Stimulated activated memory B cell treated with anti-CD40 and anti-IgM and Interleukin-4, amounts not matched to agents 10 μg/mL and 1 μg/mL and 100 μg/mL, for 72 hours (primary cell): ENCODE measurements at regions not wholly inside any gene's neighbourhood (a gene's known extent, or its start where the extent isn't known, plus 50 kb on each side); places are given as distances from the start of the nearest gene placed in this dataset.
"Not testable (repeated sequence)": the region's sequence is repeated elsewhere in the genome, so short reads cannot be mapped to it uniquely, and the experiment has no call there.

Source experiments
- ATAC-seq: fragments of 150-1000 bp; cut with Tn5 transposase; 2 replicates; pipeline ENCODE4 v1.10.0; 2021
- H3K27ac Mint-ChIP-seq: one replicate; pipeline ENCODE4 v1.8.0; 2022; ENCODE audit warnings: mild to moderate bottlenecking, mixed read lengths
- H3K27me3 Mint-ChIP-seq: one replicate; pipeline ENCODE4 v1.8.0; 2022; ENCODE audit warnings: mixed read lengths
- H3K36me3 Mint-ChIP-seq: one replicate; pipeline ENCODE4 v1.8.0; 2022; ENCODE audit warnings: mixed read lengths
- H3K4me1 Mint-ChIP-seq: one replicate; pipeline ENCODE4 v1.8.0; 2022; ENCODE audit warnings: mixed read lengths
- H3K4me3 Mint-ChIP-seq: one replicate; pipeline ENCODE4 v1.8.0; 2022; ENCODE audit warnings: mild to moderate bottlenecking, moderate library complexity, mixed read lengths
- H3K9me3 Mint-ChIP-seq: one replicate; pipeline ENCODE4 v1.8.0; 2022; ENCODE audit warnings: mixed read lengths

- no peak for ATAC-seq
- no peak overlapping the region for H3K27ac Mint-ChIP-seq
- H3K27me3 Mint-ChIP-seq, result no peaks in the 10 kb centered on the region
- no peak overlapping the region for H3K4me3 Mint-ChIP-seq
- H3K4me1 Mint-ChIP-seq, result no peaks in the 10 kb centered on the region
- no peaks in the 10 kb centered on the region for H3K36me3 Mint-ChIP-seq
- no peaks in the 10 kb centered on the region for H3K9me3 Mint-ChIP-seq
These were observed 199.2 kb downstream of the MBL2 start for GRCh38 chr10:52573347-52573746.

- H3K27ac Mint-ChIP-seq, result no peak overlapping the region
- H3K36me3 Mint-ChIP-seq, result no peaks in the 10 kb centered on the region
- no peaks in the 10 kb centered on the region for H3K27me3 Mint-ChIP-seq
- H3K4me1 Mint-ChIP-seq, result no peaks in the 10 kb centered on the region
- H3K4me3 Mint-ChIP-seq, result no peak overlapping the region
- ATAC-seq, result no peak
- H3K9me3 Mint-ChIP-seq, result no peaks in the 10 kb centered on the region
These were observed 197.9 kb downstream of the MBL2 start for GRCh38 chr10:52574697-52575096.

- H3K9me3 Mint-ChIP-seq, result peaks cover 5% of the 10 kb centered on the region
- no peaks in the 10 kb centered on the region for H3K27me3 Mint-ChIP-seq
- no peaks in the 10 kb centered on the region for H3K36me3 Mint-ChIP-seq
- no peak for ATAC-seq
- H3K4me3 Mint-ChIP-seq, result no peak overlapping the region
- H3K27ac Mint-ChIP-seq, result no peak overlapping the region
- H3K4me1 Mint-ChIP-seq, result no peaks in the 10 kb centered on the region
These were observed 195.5 kb downstream of the MBL2 start for GRCh38 chr10:52577047-52577446.

DNA sequence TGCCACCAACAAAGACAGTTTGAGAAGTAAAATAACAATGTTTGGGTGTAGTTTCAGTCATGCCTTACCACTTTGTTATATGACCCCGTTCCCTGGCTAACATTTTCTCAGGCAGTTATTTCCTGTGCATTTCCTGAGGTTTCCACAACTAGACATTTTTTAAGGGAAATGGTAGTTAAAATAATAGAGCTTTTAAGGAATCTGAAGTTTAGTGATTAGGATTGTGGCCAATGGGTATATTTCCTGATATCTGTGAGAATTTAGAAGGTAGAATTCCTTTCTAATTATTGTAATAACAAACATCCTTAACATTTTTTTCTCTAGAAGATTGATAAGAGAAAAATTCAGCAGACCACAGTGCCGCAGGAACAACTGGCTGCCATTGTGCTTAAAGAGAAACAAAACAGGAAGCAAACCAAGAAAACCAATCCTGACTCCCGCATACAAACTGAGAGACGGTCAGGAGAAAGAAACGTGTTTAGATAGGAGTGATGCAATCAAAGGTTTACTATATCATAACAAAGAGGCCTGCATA lies 193.6 kb downstream of the MBL2 start:
- H3K27me3 Mint-ChIP-seq, result no peaks in the 10 kb centered on the region
- no peaks in the 10 kb centered on the region for H3K4me1 Mint-ChIP-seq
- H3K27ac Mint-ChIP-seq, result no peak overlapping the region
- ATAC-seq, result no peak
- no peak overlapping the region for H3K4me3 Mint-ChIP-seq
- H3K9me3 Mint-ChIP-seq, result peaks cover 9% of the 10 kb centered on the region
- H3K36me3 Mint-ChIP-seq, result no peaks in the 10 kb centered on the region

- H3K9me3 Mint-ChIP-seq, result peaks cover 18% of the 10 kb centered on the region
- not testable (repeated sequence) for H3K27ac Mint-ChIP-seq, H3K36me3 Mint-ChIP-seq, ATAC-seq, H3K27me3 Mint-ChIP-seq, H3K4me1 Mint-ChIP-seq, H3K4me3 Mint-ChIP-seq
These were observed 190.9 kb downstream of the MBL2 start for GRCh38 chr10:52581636-52582035.

- no peak for ATAC-seq
- Mint-ChIP-seq H3K27ac (no peak overlapping the region), H3K4me3 (no peak overlapping the region), H3K4me1 (no peaks in the 10 kb centered on the region), H3K9me3 (peaks cover 21% of the 10 kb centered on the region), H3K27me3 (no peaks in the 10 kb centered on the region), H3K36me3 (no peaks in the 10 kb centered on the region)
These were observed 189.2 kb downstream of the MBL2 start for GRCh38 chr10:52583336-52583735.

- H3K27me3 Mint-ChIP-seq, result no peaks in the 10 kb centered on the region
- H3K4me1 Mint-ChIP-seq, result no peaks in the 10 kb centered on the region
- no peak overlapping the region for H3K27ac Mint-ChIP-seq
- no peaks in the 10 kb centered on the region for H3K36me3 Mint-ChIP-seq
- no peak for ATAC-seq
- H3K4me3 Mint-ChIP-seq, result no peak overlapping the region
- H3K9me3 Mint-ChIP-seq, result peaks cover 20% of the 10 kb centered on the region
These were observed 185.9 kb downstream of the MBL2 start for GRCh38 chr10:52586710-52587109.

DNA sequence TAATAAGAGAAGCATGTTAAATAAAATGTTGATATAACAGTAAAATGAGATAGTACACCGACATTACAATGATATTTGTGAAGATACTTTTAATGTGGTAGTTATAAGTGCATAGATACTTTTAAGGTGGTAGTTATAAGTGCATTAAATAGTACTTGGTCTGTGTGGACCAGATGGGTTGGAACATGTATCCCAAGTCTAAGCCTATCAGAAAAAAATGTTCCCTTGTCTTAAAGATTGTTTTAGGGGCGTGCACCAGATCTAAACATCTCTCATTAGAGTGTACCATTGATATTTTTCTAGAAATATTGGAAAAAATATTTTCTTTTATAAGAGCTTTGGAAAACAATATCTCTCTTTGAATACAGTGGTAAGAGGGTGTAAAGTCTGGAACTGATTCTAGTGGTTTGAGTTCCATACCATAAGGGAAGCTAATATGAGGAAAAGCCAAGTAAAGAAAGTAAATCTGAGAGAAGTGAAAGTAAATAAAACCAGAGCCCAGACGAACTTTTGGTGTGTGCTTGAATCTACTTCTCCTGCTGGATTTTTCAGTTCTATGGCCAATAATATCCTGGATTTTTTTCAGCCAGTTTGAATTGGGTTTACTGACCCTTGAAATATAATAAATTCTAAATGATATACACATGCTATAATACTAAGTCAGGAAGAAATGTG lies 175.3 kb downstream of the MBL2 start:
- H3K4me1 Mint-ChIP-seq, result no peaks in the 10 kb centered on the region
- H3K27ac Mint-ChIP-seq, result no peak overlapping the region
- H3K36me3 Mint-ChIP-seq, result no peaks in the 10 kb centered on the region
- no peak overlapping the region for H3K4me3 Mint-ChIP-seq
- peaks cover 3% of the 10 kb centered on the region for H3K9me3 Mint-ChIP-seq
- no peaks in the 10 kb centered on the region for H3K27me3 Mint-ChIP-seq
- no peak for ATAC-seq

DNA sequence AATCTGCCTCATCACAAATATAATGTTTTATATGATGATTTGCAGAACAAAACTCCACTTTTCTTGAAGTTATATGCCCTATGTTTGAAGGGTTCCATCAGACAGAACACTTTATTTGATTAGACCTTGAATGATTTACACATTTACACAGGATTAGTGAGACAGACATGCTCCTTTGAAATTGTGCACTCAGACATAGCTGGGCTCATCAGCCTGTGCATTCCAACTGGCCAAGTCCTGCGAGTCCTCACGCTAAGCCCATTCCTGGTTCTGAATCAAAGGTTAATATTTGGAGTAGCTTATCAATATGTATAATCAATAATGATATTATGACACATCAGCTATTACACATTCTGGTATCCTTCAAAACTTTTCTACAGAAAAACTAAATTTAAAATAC lies 173.6 kb downstream of the MBL2 start:
- Mint-ChIP-seq H3K4me3 (no peak overlapping the region), H3K4me1 (no peaks in the 10 kb centered on the region), H3K9me3 (peaks cover 3% of the 10 kb centered on the region), H3K27ac (no peak overlapping the region), H3K36me3 (no peaks in the 10 kb centered on the region), H3K27me3 (no peaks in the 10 kb centered on the region)
- ATAC-seq, result no peak

- Mint-ChIP-seq H3K9me3 (peaks cover 3% of the 10 kb centered on the region), H3K27me3 (no peaks in the 10 kb centered on the region), H3K4me1 (no peaks in the 10 kb centered on the region), H3K27ac (no peak overlapping the region), H3K4me3 (no peak overlapping the region), H3K36me3 (no peaks in the 10 kb centered on the region)
- ATAC-seq, result no peak
These were observed 172.9 kb downstream of the MBL2 start for GRCh38 chr10:52599551-52600200.

DNA sequence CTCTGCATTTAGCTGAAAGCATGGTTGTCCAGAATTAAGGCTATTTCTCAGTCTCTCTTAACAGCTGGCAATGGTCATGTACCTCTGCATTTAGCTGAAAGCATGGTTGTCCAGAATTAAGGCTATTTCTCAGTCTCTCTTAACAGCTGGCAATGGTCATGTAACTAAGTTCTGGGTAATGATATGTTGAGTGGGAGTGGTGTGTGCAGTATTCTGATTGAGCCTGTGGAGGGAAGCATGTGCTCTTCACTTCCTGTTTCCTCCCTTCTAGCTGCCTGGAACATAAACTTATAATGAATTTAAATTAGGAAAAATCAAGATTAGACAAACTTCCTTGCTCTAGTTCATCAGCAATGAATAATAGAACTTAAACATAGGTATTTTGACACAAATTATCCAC lies 168.5 kb downstream of the MBL2 start:
- not testable (repeated sequence) for H3K27me3 Mint-ChIP-seq, H3K36me3 Mint-ChIP-seq, H3K9me3 Mint-ChIP-seq, H3K27ac Mint-ChIP-seq, ATAC-seq, H3K4me3 Mint-ChIP-seq, H3K4me1 Mint-ChIP-seq

- Mint-ChIP-seq H3K36me3 (no peaks in the 10 kb centered on the region), H3K27ac (no peak overlapping the region), H3K4me1 (no peaks in the 10 kb centered on the region), H3K9me3 (no peaks in the 10 kb centered on the region), H3K4me3 (no peak overlapping the region), H3K27me3 (no peaks in the 10 kb centered on the region)
- ATAC-seq, result no peak
These were observed 163.5 kb downstream of the MBL2 start for GRCh38 chr10:52609071-52609470.

GRCh38 chr10:52609626-52610240 lies 162.9 kb downstream of the MBL2 start:
- H3K27me3 Mint-ChIP-seq, result no peaks in the 10 kb centered on the region
- no peaks in the 10 kb centered on the region for H3K36me3 Mint-ChIP-seq
- H3K4me1 Mint-ChIP-seq, result no peaks in the 10 kb centered on the region
- no peak overlapping the region for H3K4me3 Mint-ChIP-seq
- no peak for ATAC-seq
- H3K27ac Mint-ChIP-seq, result no peak overlapping the region
- no peaks in the 10 kb centered on the region for H3K9me3 Mint-ChIP-seq

- H3K27ac Mint-ChIP-seq, result no peak overlapping the region
- no peaks in the 10 kb centered on the region for H3K36me3 Mint-ChIP-seq
- H3K4me1 Mint-ChIP-seq, result no peaks in the 10 kb centered on the region
- no peaks in the 10 kb centered on the region for H3K27me3 Mint-ChIP-seq
- no peak overlapping the region for H3K4me3 Mint-ChIP-seq
- H3K9me3 Mint-ChIP-seq, result no peaks in the 10 kb centered on the region
- ATAC-seq, result no peak
These were observed 157.3 kb downstream of the MBL2 start for GRCh38 chr10:52615331-52615730.

DNA sequence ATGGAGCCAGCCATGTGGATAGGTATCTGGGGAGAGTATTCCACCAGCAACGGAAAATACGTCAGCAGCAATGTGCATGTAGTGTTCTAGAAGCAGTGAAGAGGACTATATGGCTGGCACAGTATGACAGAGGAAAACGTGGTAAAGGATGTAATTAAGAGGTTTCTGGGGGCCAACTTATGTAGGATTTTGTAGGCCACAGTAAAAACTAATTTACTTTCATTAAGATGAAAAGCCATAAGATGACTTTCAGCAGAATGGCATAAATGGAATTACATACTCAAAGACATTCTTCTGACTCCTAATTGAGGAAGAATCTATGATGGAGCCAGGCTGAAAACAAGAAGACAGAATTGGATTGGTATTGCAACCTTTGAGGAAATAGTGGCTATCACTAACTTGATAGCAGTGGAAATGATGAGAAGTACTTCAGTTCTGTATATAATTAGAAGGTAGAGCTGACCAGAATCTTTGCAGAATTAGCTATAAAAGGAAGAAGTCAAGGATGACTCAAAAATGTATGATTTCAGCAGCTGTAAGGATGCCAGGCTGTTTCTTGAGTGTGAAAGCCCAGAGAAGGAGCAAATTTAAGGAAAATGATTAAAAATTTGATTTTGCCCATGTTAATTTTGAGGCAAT lies 156.7 kb downstream of the MBL2 start:
- no peaks in the 10 kb centered on the region for H3K4me1 Mint-ChIP-seq
- H3K27ac Mint-ChIP-seq, result no peak overlapping the region
- no peaks in the 10 kb centered on the region for H3K9me3 Mint-ChIP-seq
- H3K4me3 Mint-ChIP-seq, result no peak overlapping the region
- ATAC-seq, result no peak
- H3K27me3 Mint-ChIP-seq, result no peaks in the 10 kb centered on the region
- H3K36me3 Mint-ChIP-seq, result no peaks in the 10 kb centered on the region
